ENCODE measurements at regions not wholly inside any gene's neighbourhood (a gene's known extent, or its start where the extent isn't known, plus 50 kb on each side); places are given as distances from the start of the nearest gene placed in this dataset.

DNA sequence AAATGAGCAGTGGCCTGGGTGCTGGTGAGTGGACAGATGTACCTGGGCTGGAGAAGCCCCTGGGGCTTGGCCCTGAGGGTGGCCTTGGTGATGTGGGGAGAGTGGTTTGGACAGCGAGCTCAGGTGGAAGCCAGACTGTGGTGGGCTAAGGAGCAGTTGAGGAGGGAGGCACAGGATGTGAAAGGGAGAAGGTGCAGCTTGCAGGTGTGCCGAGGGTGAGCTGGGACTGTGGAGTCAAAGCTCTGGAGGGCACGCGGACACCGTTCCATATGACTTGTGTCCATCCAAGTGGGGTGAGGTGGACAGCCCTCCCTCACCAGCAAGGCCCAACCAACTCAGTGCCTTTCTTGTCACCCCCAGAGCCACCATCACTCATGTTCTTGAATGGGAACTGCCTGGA is 170.8 kb upstream of the ZNF267 start:
- Histone ChIP-seq H3K36me3 (ENCODE audit: control insufficient read depth, insufficient read depth, low read length, severe bottlenecking) (peaks cover 18% of the 10 kb centered on the region), H3K9ac (ENCODE audit: low read length) (no peak overlapping the region), H3K27me3 (replicated peaks; ENCODE audit: control insufficient read depth, insufficient read depth, low read length) (peaks cover 15% of the 10 kb centered on the region), H3K9me3 (ENCODE audit: control insufficient read depth, low read length) (no peaks in the 10 kb centered on the region), H3K4me3 (ENCODE audit: low read length) (no peak overlapping the region), H3K4me1 (ENCODE audit: control insufficient read depth, insufficient read depth, low read length) (peaks cover 6% of the 10 kb centered on the region)
- DNase-seq (ENCODE audit: low read depth) = no peak

DNA sequence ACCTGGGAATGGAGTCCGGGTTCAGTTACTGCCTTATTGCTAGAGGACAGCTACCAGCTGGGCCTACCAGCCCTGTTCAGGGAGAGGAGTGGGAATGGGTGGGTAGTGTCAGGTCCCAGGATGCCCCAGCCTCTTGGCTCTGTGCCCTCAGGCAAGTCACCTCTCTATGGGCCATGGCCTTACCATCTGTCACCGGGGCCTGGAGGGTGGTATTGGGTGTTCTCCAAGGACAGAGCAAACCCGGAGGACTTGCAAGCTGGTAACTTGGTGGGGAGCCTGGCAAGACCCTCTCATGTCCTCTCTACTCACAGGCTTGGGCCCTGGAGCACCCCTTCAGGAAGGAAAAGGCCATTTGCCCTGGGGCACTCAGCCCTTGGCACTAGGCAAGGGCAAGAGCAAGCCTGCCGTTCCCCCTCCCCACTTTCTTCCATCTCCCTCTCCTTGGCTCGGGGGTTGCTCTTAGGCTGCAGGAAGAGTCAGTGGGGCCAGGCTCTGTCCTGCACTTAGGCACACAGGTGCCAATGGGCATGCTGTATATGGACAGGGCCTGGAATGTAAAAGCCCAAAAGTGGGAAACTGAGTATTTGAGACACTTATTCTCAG is 170.0 kb upstream of the ZNF267 start:
- Histone ChIP-seq H3K27me3 (replicated peaks; ENCODE audit: control insufficient read depth, insufficient read depth, low read length) (peaks cover 6% of the 10 kb centered on the region), H3K4me1 (ENCODE audit: control insufficient read depth, insufficient read depth, low read length) (peaks cover 6% of the 10 kb centered on the region), H3K4me3 (ENCODE audit: low read length) (no peak overlapping the region), H3K9me3 (ENCODE audit: control insufficient read depth, low read length) (no peaks in the 10 kb centered on the region), H3K9ac (ENCODE audit: low read length) (no peak overlapping the region), H3K36me3 (ENCODE audit: control insufficient read depth, insufficient read depth, low read length, severe bottlenecking) (peaks cover 24% of the 10 kb centered on the region)
- DNase-seq (ENCODE audit: low read depth) = no peak

- Histone ChIP-seq H3K9ac (ENCODE audit: low read length) (no peak overlapping the region), H3K9me3 (ENCODE audit: control insufficient read depth, low read length) (no peaks in the 10 kb centered on the region), H3K4me3 (ENCODE audit: low read length) (no peak overlapping the region), H3K4me1 (ENCODE audit: control insufficient read depth, insufficient read depth, low read length) (peaks cover 6% of the 10 kb centered on the region), H3K36me3 (ENCODE audit: control insufficient read depth, insufficient read depth, low read length, severe bottlenecking) (peaks cover 24% of the 10 kb centered on the region), H3K27me3 (replicated peaks; ENCODE audit: control insufficient read depth, insufficient read depth, low read length) (peaks cover 1% of the 10 kb centered on the region)
- no peak for DNase-seq (ENCODE audit: low read depth)
These were observed 169.5 kb upstream of the ZNF267 start for GRCh38 chr16:31704138-31704537.

DNA sequence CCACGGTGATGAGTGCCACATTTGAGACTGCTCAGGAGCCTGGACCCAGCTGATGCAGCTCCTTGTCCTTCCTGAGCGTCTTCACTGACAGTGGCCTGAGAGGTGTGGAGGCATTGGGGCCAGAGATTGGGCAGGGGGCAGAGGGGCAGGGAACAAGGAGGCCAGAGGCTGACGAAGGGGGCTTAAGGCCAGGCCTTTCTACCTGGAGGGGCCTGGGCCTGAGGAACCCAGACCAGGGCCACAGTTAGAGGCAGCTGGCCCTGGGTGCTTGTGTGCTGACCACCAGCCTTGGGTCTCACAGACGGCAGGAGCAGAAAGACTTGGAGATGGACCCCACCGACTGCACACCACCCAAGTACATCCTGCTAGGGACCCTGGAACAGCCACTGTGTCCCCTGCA is 168.2 kb upstream of the ZNF267 start:
- H3K27me3 ChIP-seq (replicated peaks; ENCODE audit: control insufficient read depth, insufficient read depth, low read length) = no peaks in the 10 kb centered on the region
- no peak for DNase-seq (ENCODE audit: low read depth)
- H3K36me3 ChIP-seq (ENCODE audit: control insufficient read depth, insufficient read depth, low read length, severe bottlenecking) = peaks cover 24% of the 10 kb centered on the region
- H3K9me3 ChIP-seq (ENCODE audit: control insufficient read depth, low read length) = no peaks in the 10 kb centered on the region
- H3K4me3 ChIP-seq (ENCODE audit: low read length) = no peak overlapping the region
- peaks cover 6% of the 10 kb centered on the region for H3K4me1 ChIP-seq (ENCODE audit: control insufficient read depth, insufficient read depth, low read length)
- no peak overlapping the region for H3K9ac ChIP-seq (ENCODE audit: low read length)

GRCh38 chr16:31706318-31706717 is 167.3 kb upstream of the ZNF267 start:
- DNase-seq (ENCODE audit: low read depth) = no peak
- no peak overlapping the region for H3K9ac ChIP-seq (ENCODE audit: low read length)
- H3K4me1 ChIP-seq (ENCODE audit: control insufficient read depth, insufficient read depth, low read length) = peaks cover under 1% of the 10 kb centered on the region
- H3K27me3 ChIP-seq (replicated peaks; ENCODE audit: control insufficient read depth, insufficient read depth, low read length) = no peaks in the 10 kb centered on the region
- no peaks in the 10 kb centered on the region for H3K9me3 ChIP-seq (ENCODE audit: control insufficient read depth, low read length)
- no peak overlapping the region for H3K4me3 ChIP-seq (ENCODE audit: low read length)
- H3K36me3 ChIP-seq (ENCODE audit: control insufficient read depth, insufficient read depth, low read length, severe bottlenecking) = peaks cover 24% of the 10 kb centered on the region

GRCh38 chr16:31706925-31707324 is 166.7 kb upstream of the ZNF267 start:
- no peak for DNase-seq (ENCODE audit: low read depth)
- peaks cover 24% of the 10 kb centered on the region for H3K36me3 ChIP-seq (ENCODE audit: control insufficient read depth, insufficient read depth, low read length, severe bottlenecking)
- no peaks in the 10 kb centered on the region for H3K9me3 ChIP-seq (ENCODE audit: control insufficient read depth, low read length)
- no peak overlapping the region for H3K4me3 ChIP-seq (ENCODE audit: low read length)
- H3K4me1 ChIP-seq (ENCODE audit: control insufficient read depth, insufficient read depth, low read length) = no peaks in the 10 kb centered on the region
- no peak overlapping the region for H3K9ac ChIP-seq (ENCODE audit: low read length)
- H3K27me3 ChIP-seq (replicated peaks; ENCODE audit: control insufficient read depth, insufficient read depth, low read length) = no peaks in the 10 kb centered on the region

DNA sequence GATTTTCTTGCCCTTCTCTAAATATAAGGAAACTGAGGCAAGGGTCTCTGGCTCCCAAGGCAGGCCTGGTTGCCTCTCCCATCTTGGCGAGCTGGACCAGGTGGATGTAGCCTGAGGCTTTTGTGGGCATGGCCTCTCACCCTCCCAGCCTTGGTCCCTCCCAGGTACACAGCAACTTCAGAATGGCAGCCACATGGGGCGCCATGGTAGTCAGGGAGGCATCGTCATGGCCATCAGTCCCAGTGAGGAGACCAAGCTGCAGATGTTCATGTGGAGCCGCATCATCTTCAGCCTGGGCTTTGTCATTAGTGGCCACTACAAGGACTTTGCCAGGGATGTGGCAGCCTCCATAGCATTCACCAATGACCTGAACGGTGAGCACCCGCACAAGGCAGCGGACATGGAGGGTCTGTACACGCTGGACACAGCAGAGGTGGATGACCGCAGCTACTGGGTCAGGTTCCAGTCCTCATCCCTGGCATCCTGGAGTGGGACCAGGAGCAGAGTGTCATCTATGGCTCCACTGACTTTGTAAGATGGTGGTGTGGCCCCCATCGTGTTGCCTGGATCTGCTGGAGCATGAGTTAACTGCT is 165.8 kb upstream of the ZNF267 start:
- H3K9ac ChIP-seq (ENCODE audit: low read length) = no peak overlapping the region
- H3K4me3 ChIP-seq (ENCODE audit: low read length) = no peak overlapping the region
- no peaks in the 10 kb centered on the region for H3K9me3 ChIP-seq (ENCODE audit: control insufficient read depth, low read length)
- no peaks in the 10 kb centered on the region for H3K27me3 ChIP-seq (replicated peaks; ENCODE audit: control insufficient read depth, insufficient read depth, low read length)
- peaks cover 24% of the 10 kb centered on the region for H3K36me3 ChIP-seq (ENCODE audit: control insufficient read depth, insufficient read depth, low read length, severe bottlenecking)
- H3K4me1 ChIP-seq (ENCODE audit: control insufficient read depth, insufficient read depth, low read length) = no peaks in the 10 kb centered on the region
- DNase-seq (ENCODE audit: low read depth) = no peak

DNA sequence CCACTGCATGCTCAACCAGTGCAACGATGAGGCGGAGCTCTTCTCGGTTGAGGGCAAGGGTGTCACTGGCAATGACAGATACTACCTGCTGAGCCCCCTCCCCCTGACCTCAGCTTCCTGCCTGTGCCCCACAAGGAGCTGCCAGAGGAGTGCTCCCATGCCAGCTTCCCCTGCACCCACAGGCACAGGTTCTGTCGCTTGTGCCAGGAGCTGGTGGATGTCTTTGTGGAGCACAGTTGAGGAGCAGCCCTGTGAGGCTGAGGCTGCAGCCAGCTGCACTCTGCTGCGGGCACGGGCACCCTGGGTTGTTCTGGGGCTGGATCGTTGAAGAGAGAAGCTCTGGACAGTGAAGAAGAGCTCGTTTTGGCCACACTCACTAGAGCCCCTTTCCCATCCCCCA is 165.3 kb upstream of the ZNF267 start:
- no peaks in the 10 kb centered on the region for H3K9me3 ChIP-seq (ENCODE audit: control insufficient read depth, low read length)
- H3K27me3 ChIP-seq (replicated peaks; ENCODE audit: control insufficient read depth, insufficient read depth, low read length) = no peaks in the 10 kb centered on the region
- H3K4me1 ChIP-seq (ENCODE audit: control insufficient read depth, insufficient read depth, low read length) = no peaks in the 10 kb centered on the region
- DNase-seq (ENCODE audit: low read depth) = no peak
- no peak overlapping the region for H3K9ac ChIP-seq (ENCODE audit: low read length)
- H3K4me3 ChIP-seq (ENCODE audit: low read length) = no peak overlapping the region
- peaks cover 24% of the 10 kb centered on the region for H3K36me3 ChIP-seq (ENCODE audit: control insufficient read depth, insufficient read depth, low read length, severe bottlenecking)

DNA sequence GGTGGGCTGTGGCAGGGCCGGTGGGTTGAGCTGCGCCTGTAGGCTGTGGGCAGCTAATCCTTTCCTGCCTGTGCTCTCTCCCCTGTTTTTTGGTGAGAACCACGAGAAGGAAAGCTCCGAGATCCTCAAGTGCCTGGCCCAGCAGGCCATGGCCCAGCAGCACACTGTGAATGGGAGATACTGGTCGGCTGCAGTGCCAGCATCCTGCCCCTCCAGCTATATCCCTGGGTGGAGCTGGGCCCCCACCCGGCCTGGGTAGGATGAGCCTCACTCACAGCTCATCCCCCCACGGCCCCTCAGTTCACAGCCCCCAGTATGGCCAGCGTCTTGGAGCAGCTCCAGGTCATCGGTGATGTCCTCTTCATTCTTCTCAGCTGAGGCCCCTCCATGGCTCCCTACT is 164.4 kb upstream of the ZNF267 start:
- peaks cover 16% of the 10 kb centered on the region for H3K36me3 ChIP-seq (ENCODE audit: control insufficient read depth, insufficient read depth, low read length, severe bottlenecking)
- no peaks in the 10 kb centered on the region for H3K9me3 ChIP-seq (ENCODE audit: control insufficient read depth, low read length)
- DNase-seq (ENCODE audit: low read depth) = no peak
- no peaks in the 10 kb centered on the region for H3K27me3 ChIP-seq (replicated peaks; ENCODE audit: control insufficient read depth, insufficient read depth, low read length)
- no peak overlapping the region for H3K9ac ChIP-seq (ENCODE audit: low read length)
- peaks cover 3% of the 10 kb centered on the region for H3K4me1 ChIP-seq (ENCODE audit: control insufficient read depth, insufficient read depth, low read length)
- H3K4me3 ChIP-seq (ENCODE audit: low read length) = no peak overlapping the region

- Histone ChIP-seq H3K4me3 (ENCODE audit: low read length) (no peak overlapping the region), H3K4me1 (ENCODE audit: control insufficient read depth, insufficient read depth, low read length) (peaks cover 8% of the 10 kb centered on the region), H3K9ac (ENCODE audit: low read length) (no peak overlapping the region), H3K9me3 (ENCODE audit: control insufficient read depth, low read length) (no peaks in the 10 kb centered on the region), H3K27me3 (replicated peaks; ENCODE audit: control insufficient read depth, insufficient read depth, low read length) (no peaks in the 10 kb centered on the region), H3K36me3 (ENCODE audit: control insufficient read depth, insufficient read depth, low read length, severe bottlenecking) (peaks cover 13% of the 10 kb centered on the region)
- no peak for DNase-seq (ENCODE audit: low read depth)
These were observed 163.5 kb upstream of the ZNF267 start for GRCh38 chr16:31710134-31710533.

GRCh38 chr16:31710880-31711279 is 162.7 kb upstream of the ZNF267 start:
- no peak overlapping the region for H3K4me3 ChIP-seq (ENCODE audit: low read length)
- H3K9ac ChIP-seq (ENCODE audit: low read length) = no peak overlapping the region
- H3K27me3 ChIP-seq (replicated peaks; ENCODE audit: control insufficient read depth, insufficient read depth, low read length) = no peaks in the 10 kb centered on the region
- H3K9me3 ChIP-seq (ENCODE audit: control insufficient read depth, low read length) = no peaks in the 10 kb centered on the region
- DNase-seq (ENCODE audit: low read depth) = no peak
- H3K36me3 ChIP-seq (ENCODE audit: control insufficient read depth, insufficient read depth, low read length, severe bottlenecking) = peaks cover 16% of the 10 kb centered on the region
- peaks cover 8% of the 10 kb centered on the region for H3K4me1 ChIP-seq (ENCODE audit: control insufficient read depth, insufficient read depth, low read length)

DNA sequence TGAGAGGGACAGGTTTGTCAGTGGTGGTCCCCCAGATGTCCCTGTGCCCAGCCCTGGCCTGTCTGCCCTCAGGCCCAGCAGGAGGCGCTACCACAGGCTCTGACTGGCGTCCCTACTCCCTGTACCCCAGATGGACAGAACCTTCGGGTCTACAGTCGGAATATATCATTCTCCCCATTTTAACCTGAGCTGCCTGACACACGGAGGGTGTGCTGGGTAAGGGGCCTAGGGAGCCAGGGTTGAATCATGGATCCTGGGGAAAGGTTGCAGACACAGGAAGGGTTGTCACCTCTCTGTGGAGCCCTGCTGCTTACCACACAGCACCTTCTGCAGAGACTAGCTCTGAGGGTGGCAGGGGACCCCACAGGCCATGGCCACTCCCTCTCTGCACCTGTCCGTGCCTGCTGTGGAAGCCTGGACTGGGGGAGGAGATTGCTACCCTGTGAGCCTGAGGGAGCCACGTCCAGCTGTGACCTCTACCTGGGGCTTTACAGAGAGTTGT is 162.2 kb upstream of the ZNF267 start:
- H3K4me1 ChIP-seq (ENCODE audit: control insufficient read depth, insufficient read depth, low read length) = peaks cover 8% of the 10 kb centered on the region
- H3K4me3 ChIP-seq (ENCODE audit: low read length) = no peak overlapping the region
- no peak overlapping the region for H3K9ac ChIP-seq (ENCODE audit: low read length)
- no peaks in the 10 kb centered on the region for H3K27me3 ChIP-seq (replicated peaks; ENCODE audit: control insufficient read depth, insufficient read depth, low read length)
- no peak for DNase-seq (ENCODE audit: low read depth)
- H3K9me3 ChIP-seq (ENCODE audit: control insufficient read depth, low read length) = no peaks in the 10 kb centered on the region
- H3K36me3 ChIP-seq (ENCODE audit: control insufficient read depth, insufficient read depth, low read length, severe bottlenecking) = peaks cover 17% of the 10 kb centered on the region

Measured in adipocyte (in vitro differentiated cells).